ENCODE measurements at regions not wholly inside any gene's neighbourhood (a gene's known extent, or its start where the extent isn't known, plus 50 kb on each side); places are given as distances from the start of the nearest gene placed in this dataset.
A peak's percentile ranks its signal among the peaks of the same experiment; 100 is the strongest.

GRCh38 chr13:47484548-47484947 is 516.5 kb downstream of the SUCLA2 start:
- TF ChIP-seq CTCF (IDR thresholded peaks at IDR 0.05; ENCODE audit: insufficient read depth, low read depth, low read length, missing control alignments): no peak
- DNase-seq (ENCODE audit: low read depth): peak; percentile 71
- no peak overlapping the region for H3K4me3 ChIP-seq (ENCODE audit: low read length)

GRCh38 chr13:47481536-47481935 is 519.5 kb downstream of the SUCLA2 start:
- no peak for TF ChIP-seq CTCF (IDR thresholded peaks at IDR 0.05; ENCODE audit: insufficient read depth, low read depth, low read length, missing control alignments)
- no peak overlapping the region for H3K4me3 ChIP-seq (ENCODE audit: low read length)
- no peak for DNase-seq (ENCODE audit: low read depth)

GRCh38 chr13:47480951-47481350 is 520.1 kb downstream of the SUCLA2 start:
- no peak for TF ChIP-seq CTCF (IDR thresholded peaks at IDR 0.05; ENCODE audit: insufficient read depth, low read depth, low read length, missing control alignments)
- no peak for DNase-seq (ENCODE audit: low read depth)
- H3K4me3 ChIP-seq (ENCODE audit: low read length): no peak overlapping the region

- TF ChIP-seq CTCF (IDR thresholded peaks at IDR 0.05; ENCODE audit: insufficient read depth, low read depth, low read length, missing control alignments): no peak
- no peak overlapping the region for H3K4me3 ChIP-seq (ENCODE audit: low read length)
- peak; percentile 77 for DNase-seq (ENCODE audit: low read depth)
Observed at GRCh38 chr13:47480121-47480520, 521.0 kb downstream of the SUCLA2 start.

- DNase-seq (ENCODE audit: low read depth): peak; percentile 11
- TF ChIP-seq CTCF (IDR thresholded peaks at IDR 0.05; ENCODE audit: insufficient read depth, low read depth, low read length, missing control alignments): no peak
- H3K4me3 ChIP-seq (ENCODE audit: low read length): no peak overlapping the region
Observed at GRCh38 chr13:47478985-47479384, 522.1 kb downstream of the SUCLA2 start.

- H3K4me3 ChIP-seq (ENCODE audit: low read length): no peak overlapping the region
- no peak for DNase-seq (ENCODE audit: low read depth)
- no peak for TF ChIP-seq CTCF (IDR thresholded peaks at IDR 0.05; ENCODE audit: insufficient read depth, low read depth, low read length, missing control alignments)
Observed at GRCh38 chr13:47475441-47475948, 525.6 kb downstream of the SUCLA2 start.

- DNase-seq (ENCODE audit: low read depth): no peak
- H3K4me3 ChIP-seq (ENCODE audit: low read length): no peak overlapping the region
- no peak for TF ChIP-seq CTCF (IDR thresholded peaks at IDR 0.05; ENCODE audit: insufficient read depth, low read depth, low read length, missing control alignments)
Observed at GRCh38 chr13:47474839-47475238, 526.2 kb downstream of the SUCLA2 start.
